ENCODE measurements at regions not wholly inside any gene's neighbourhood (a gene's known extent, or its start where the extent isn't known, plus 50 kb on each side); places are given as distances from the start of the nearest gene placed in this dataset.

- no peak for TF ChIP-seq CTCF (conservative IDR thresholded peaks at IDR 0.05)
- TF ChIP-seq EZH2 (IDR thresholded peaks at IDR 0.05; ENCODE audit: low read depth): no peak
Observed at GRCh38 chr10:84053626-84054025, 85.7 kb upstream of the GHITM start.
